ENCODE measurements at regions not wholly inside any gene's neighbourhood (a gene's known extent, or its start where the extent isn't known, plus 50 kb on each side); places are given as distances from the start of the nearest gene placed in this dataset.

DNA sequence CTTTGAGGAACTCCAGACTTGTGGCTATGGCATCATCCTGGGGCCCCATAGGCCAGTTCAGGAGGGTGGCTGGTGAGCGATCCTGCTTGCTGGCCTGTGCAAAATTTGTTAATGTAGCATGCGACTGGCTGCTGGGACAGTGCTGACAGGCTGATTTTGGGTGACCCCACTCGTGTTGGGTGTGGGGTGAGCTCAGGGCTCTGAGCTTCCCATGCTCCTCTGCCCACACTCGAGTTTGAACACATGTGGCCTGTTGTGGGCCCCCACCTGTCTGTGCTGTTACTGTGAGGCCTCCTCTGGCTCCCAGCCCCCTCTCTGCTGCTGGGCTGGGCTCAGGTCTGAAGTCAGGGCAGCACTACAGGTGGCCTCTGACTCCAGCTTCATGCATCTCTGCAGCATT, 64.4 kb upstream of the MYEOV start:
- 50 to 100% (median 53%) methylated on average over 1 to 4 of the region's 4 CpGs; no CpG with 5 or more reads in 5 of the 10 experiments for WGBS, 10 experiments
- in situ Hi-C loops (cut with MboI; ENCODE audit: low pct_unique_long_range_greater_than_20kb in 2 of 9, low sequenced_read_pairs in 9 of 9, unreplicated experiment in 9 of 9): no loop called here
- H3K4me3 ChIP-seq: no peak overlapping the region
- no peak for ATAC-seq (replicated peaks in 6 of 8)
- no peak overlapping the region for H3K27ac ChIP-seq
- peaks cover 6 to 13% of the 10 kb centered on the region in 2 donors for H3K4me1 ChIP-seq (replicated peaks in 1 of 2)

DNA sequence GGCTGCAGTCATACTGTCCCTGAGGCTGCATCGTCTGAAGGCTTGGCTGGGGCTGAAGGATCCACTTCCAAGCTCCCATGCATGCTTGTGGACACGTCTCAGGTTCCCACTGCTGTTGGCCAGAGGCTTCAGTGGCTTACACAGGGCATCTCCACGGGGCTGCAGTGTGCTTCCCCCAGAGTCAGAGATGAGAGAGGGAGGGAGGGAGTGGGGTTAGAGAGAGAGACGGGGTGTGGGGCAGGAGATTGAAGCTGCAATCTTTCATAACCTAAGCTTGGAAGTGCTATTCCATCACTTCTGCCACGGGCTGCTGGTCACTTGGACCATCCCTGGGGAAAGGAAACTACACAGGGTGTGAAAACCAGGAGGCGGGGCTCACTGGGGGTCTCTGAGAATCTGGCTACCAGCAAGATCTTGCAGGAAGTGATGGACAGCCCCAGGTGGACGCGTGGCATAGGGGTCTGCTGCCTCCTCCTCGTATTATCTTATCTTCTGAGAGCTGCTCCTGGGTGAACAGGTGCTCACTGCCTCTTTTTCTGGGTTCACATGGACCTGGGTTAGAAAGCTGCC, 63.0 kb upstream of the MYEOV start:
- Histone ChIP-seq H3K27ac (no peak overlapping the region), H3K4me3 (no peak overlapping the region), H3K4me1 (replicated peaks in 1 of 2) (peaks cover 6 to 13% of the 10 kb centered on the region in 2 donors)
- no peak for ATAC-seq (replicated peaks in 6 of 8)
- 8 to 80% (median 67%) methylated on average over 1 to 5 of the region's 9 CpGs; no CpG with 5 or more reads in 5 of the 10 experiments for WGBS, 10 experiments
- in situ Hi-C loops (cut with MboI; ENCODE audit: low pct_unique_long_range_greater_than_20kb in 2 of 9, low sequenced_read_pairs in 9 of 9, unreplicated experiment in 9 of 9): no loop called here

DNA sequence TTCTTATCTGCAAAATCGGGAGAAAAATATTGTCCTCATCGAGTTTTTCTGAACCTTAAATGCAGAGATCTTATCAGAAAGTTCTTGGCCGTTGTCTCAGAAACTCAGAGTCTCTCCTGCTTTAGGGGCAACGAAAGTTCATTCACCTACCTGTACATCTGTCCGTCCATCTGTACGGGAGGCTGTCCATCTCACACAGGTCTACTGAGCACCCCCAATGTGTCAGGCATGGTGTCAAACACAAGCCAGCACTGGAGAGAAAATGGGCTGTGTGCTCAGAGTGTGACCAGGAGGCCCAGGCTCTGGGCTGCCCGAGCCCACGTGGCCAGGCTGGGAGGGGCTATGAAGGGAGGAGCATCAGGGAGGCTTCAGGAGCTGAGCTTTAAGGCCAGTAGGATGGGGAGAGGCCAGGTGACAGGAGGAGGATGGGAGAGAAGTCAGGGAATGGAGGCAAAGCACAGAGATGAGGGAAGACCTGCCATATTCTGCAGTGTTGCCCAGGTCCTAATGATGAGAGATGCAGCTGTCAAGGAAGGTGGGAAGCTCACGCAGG, 62.4 kb upstream of the MYEOV start:
- H3K4me1 ChIP-seq (replicated peaks in 1 of 2): peaks cover 6 to 13% of the 10 kb centered on the region in 2 donors
- 49 to 100% (median 70%) methylated on average over 1 to 8 of the region's 9 CpGs; no CpG with 5 or more reads in 2 of the 10 experiments for WGBS, 10 experiments
- H3K4me3 ChIP-seq: no peak overlapping the region
- in situ Hi-C loops (cut with MboI; ENCODE audit: low pct_unique_long_range_greater_than_20kb in 2 of 9, low sequenced_read_pairs in 9 of 9, unreplicated experiment in 9 of 9): no loop called here
- peak in 2 of 8 experiments; percentile 39 to 52 for ATAC-seq (replicated peaks in 6 of 8)
- no peak overlapping the region for H3K27ac ChIP-seq

DNA sequence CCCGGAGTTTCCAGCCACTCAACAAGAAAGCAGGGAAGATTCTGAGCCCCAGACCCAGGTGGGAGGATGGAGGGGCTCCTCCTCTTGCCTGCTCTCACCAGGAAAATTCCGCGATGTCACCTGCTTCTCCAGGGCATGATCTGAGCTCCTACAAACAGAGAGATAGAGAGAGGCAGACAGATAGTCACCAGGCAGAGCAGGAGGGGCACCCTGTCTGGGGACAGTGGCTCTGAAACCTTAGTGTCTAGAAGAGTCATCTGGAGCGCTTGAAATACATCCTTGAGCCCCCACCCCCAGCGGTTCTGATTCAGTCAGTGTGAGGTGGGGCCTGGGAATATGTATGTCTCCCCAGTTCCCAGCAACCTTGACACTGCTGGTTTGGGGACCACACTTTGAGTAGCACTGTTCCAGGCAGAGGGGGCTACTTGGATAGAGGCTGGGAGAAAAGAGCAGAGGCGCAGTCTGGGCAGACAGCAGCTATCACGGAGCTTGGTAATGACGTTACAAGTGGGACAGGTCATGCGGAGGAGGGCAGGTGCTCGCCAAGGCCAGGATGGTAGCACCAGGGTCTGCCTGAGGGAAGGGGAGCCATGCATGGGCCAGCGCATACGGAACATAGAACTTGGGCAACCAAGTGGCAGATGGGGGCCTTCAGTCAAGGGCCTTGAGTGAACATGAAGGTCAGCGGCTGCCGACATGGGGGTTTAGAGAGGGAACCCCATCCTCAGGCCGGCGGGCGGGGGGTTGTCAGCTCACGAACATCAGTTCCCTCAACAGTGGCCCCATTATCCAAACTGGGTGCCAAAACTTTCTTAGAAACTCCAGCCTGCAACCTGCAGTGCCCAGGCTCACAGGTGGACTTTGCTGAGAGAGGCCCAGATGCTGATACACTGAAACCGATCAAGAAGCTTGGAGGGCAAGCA, 60.9 kb upstream of the MYEOV start:
- peaks cover 6 to 13% of the 10 kb centered on the region in 2 donors for H3K4me1 ChIP-seq (replicated peaks in 1 of 2)
- in situ Hi-C loops (cut with MboI; ENCODE audit: low pct_unique_long_range_greater_than_20kb in 2 of 9, low sequenced_read_pairs in 9 of 9, unreplicated experiment in 9 of 9): no loop called here
- H3K27ac ChIP-seq: no peak overlapping the region
- 40 to 100% (median 91%) methylated on average over 2 to 10 of the region's 19 CpGs; no CpG with 5 or more reads in 2 of the 10 experiments for WGBS, 10 experiments
- no peak for ATAC-seq (replicated peaks in 6 of 8)
- no peak overlapping the region for H3K4me3 ChIP-seq

DNA sequence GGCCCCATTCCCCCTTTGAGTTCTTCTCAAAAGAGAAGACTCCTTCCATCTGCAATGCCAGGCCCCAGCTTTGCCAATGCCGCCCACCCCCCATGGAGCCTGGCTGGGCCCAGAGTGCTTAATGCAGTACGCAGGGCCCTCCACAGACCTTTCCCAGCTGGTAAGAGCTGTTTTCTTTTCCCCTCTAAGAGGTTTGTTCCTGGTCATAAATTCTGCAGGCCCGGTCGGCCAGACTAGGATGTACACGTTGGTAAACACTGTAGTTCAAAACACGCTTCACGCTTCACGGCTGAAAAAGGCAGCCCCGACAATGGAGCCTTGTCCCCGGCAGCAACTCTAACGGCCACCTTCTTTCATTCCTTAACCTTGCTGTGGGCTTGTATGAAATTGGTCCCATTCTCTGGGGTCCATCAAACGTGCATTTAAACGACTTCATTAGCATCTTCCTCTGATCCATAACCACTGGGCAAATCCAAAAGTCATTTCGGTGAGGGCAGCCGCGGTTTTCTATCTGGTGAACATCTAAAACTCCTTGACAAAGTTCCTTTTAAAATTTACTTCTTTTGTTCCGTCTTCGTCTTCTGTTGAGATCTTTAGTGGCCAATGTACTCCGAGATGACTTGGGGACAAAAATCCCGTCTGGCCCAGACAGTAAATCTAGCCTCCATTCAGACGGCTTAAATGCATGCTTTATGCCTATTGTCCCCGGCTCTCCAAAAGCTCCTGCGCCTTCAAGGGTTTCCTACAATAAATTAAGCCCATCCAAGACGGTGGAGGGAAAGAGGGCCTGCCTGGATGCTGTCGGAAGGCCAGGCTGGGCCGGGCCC, 60.0 kb upstream of the MYEOV start:
- 0 to 81% (median 24%) methylated on average over 1 to 22 of the region's 26 CpGs; no CpG with 5 or more reads in 1 of the 10 experiments for WGBS, 10 experiments
- Histone ChIP-seq H3K4me1 (replicated peaks in 1 of 2) (peaks cover 6 to 13% of the 10 kb centered on the region in 2 donors), H3K27ac (no peak overlapping the region), H3K4me3 (no peak overlapping the region)
- peak in 1 of 8 experiments; percentile 21 for ATAC-seq (replicated peaks in 6 of 8)
- in situ Hi-C loops (cut with MboI; ENCODE audit: low pct_unique_long_range_greater_than_20kb in 2 of 9, low sequenced_read_pairs in 9 of 9, unreplicated experiment in 9 of 9): no loop called here

DNA sequence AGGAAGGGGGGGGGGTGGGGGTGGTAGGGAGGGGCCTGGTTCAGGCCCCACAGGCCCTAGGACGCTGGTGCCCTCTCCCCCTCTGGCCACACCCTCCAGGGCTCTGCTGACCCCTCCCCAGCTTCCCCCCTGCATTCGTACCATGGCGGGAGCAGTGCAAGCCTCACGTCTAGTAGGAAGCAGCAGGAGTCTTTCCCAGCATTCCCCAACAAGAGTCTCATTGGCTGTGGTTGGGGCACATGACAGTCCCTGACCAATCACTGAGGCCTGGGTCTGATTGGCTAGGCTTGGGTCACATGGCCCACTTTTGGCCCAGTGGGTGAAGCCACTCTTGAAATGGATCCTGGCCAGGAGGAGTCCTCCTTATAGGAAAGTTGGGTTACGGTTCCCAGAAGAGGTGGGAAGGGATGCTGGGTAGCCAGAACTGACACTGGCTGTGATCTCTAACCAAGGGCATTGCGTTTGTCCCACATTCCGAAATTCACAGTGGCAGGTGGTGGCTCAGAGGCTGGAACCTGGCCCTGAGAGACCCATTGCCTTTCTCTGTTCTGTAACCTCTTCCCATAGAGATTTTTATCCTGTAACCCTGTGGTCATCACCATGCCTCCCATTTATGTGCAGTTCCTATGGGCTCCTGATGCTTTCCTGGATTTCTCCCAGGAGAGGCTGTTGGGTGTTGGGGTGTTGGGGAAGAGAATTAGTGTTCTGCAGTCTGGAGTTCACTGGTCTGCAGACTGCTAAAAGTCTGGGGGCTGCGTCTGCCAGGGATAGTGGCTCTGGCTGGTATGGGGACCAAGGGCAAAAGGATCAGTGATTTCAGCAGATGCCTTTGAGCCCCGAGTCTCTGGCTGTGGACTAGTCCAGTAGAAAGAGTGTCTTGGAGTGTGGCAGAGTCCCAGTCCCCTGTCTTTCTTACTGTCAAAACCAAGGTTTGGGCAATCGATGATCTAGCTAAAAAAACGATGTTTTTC, 58.9 kb upstream of the MYEOV start:
- peak in 3 of 8 experiments; percentile 15 to 22 (median 19) for ATAC-seq (replicated peaks in 6 of 8)
- WGBS, 10 experiments: 40 to 100% (median 77%) methylated on average over 1 to 4 of the region's 11 CpGs; no CpG with 5 or more reads in 2 of the 10 experiments
- Histone ChIP-seq H3K4me1 (replicated peaks in 1 of 2) (peaks cover 6 to 13% of the 10 kb centered on the region in 2 donors), H3K27ac (no peak overlapping the region), H3K4me3 (no peak overlapping the region)
- in situ Hi-C loops (cut with MboI; ENCODE audit: low pct_unique_long_range_greater_than_20kb in 2 of 9, low sequenced_read_pairs in 9 of 9, unreplicated experiment in 9 of 9): no loop called here

DNA sequence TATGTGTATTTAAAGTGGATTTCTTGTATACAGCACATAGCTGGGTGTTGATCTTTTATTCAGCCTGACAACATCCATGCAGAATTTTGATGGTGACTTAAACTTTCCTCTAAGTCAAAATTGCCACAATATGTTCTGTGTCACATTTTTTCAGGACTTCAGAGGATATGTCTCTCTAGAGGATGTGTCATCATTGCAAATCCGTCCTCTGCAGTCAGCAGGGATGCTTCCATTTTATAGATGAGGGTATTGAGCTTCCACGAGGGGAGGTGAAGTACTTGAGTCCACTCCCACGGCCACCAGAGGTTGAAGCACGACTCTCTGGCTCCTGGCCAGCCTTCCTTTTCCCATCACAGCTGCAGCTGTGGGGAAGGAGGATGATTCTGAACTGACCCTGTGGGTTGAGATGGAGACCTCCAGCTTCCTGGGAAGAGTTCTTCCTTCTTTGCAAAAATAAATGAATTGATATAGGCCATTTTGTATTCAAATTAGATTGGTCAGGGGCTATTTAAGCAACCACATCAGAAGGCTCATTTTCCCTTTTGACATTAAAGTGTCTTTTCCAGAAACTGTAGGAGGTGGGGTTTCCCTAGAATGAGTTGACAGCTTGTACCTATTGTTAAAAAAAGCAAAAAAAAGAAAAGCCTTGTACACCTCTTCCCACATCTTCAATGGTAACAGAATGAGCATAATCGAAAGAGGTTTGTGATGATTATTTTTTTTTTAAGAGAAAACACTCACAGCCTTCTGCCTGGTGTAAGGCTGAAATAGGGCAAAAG, 55.2 kb upstream of the MYEOV start:
- ATAC-seq (replicated peaks in 6 of 8): no peak
- in situ Hi-C loops (cut with MboI; ENCODE audit: low pct_unique_long_range_greater_than_20kb in 2 of 9, low sequenced_read_pairs in 9 of 9, unreplicated experiment in 9 of 9): no loop called here
- 10 to 80% (median 60%) methylated on average over 1 to 3 of the region's 5 CpGs; no CpG with 5 or more reads in 3 of the 10 experiments for WGBS, 10 experiments
- no peak overlapping the region for H3K27ac ChIP-seq
- no peak overlapping the region for H3K4me3 ChIP-seq
- H3K4me1 ChIP-seq (replicated peaks in 1 of 2): peaks cover under 1 to 8% of the 10 kb centered on the region in 2 donors

DNA sequence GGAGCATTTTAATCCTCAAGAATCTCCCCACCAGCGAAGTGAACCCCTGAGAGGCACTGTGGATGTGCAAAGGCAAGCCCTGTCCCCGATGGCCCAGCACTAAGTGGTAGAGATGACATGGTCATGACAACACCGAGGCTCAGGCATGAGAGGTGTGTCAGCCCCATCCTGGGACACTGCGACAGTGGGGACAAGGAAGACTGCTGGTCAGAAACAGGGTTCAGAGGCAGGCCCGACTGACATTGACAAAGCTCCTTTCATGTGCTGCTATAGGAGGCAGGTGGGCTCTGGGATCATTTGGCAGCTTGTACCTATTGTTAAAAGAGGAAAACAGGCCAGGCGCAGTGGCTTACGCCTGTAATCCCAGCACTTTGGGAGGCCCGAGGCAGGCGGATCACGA, 54.3 kb upstream of the MYEOV start:
- no peak for ATAC-seq (replicated peaks in 6 of 8)
- Histone ChIP-seq H3K4me3 (no peak overlapping the region), H3K27ac (no peak overlapping the region), H3K4me1 (replicated peaks in 1 of 2) (peaks cover 0 to 3% of the 10 kb centered on the region in 2 donors)
- 0 to 100% (median 94%) methylated on average over 1 to 8 of the region's 10 CpGs; no CpG with 5 or more reads in 4 of the 10 experiments for WGBS, 10 experiments
- in situ Hi-C loops (cut with MboI; ENCODE audit: low pct_unique_long_range_greater_than_20kb in 2 of 9, low sequenced_read_pairs in 9 of 9, unreplicated experiment in 9 of 9): no loop called here

DNA sequence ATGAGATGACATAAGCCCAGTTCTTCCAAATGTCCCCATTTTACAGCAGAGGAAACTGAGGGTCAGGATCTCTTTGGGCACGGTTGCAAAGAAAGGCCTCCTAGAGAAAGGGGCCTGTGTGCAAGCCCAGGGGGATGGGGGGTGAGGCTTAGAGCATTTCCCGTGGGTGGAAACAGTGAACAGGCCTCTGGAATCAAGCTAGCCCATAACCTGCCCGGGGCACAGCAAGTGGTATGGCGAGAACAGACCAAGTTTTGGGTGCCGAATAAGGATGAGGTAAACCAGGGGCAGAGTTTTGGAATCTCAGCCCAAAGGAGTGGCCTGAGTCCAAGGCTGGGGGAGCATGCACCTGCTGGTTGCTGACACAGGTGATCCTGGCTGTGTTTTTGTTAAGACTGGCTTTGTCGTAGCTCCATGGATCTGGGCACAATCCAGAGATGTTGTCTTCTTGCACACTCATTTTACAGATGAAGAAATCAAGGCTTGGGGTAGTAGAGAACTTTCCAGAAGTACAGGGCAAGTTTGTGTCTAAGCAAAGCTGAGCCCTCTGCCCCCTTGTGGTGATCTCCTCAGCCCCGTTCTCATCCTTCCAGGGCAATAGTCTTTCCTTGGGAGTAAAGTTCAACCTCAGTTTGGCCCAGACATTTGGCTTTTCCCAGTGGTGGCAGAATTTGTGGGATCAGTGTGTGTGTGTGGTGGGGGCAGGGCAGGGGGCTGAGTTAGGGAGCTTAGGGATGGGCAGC, 53.5 kb upstream of the MYEOV start:
- no peak overlapping the region for H3K27ac ChIP-seq
- no peak overlapping the region for H3K4me3 ChIP-seq
- no peak for ATAC-seq (replicated peaks in 6 of 8)
- H3K4me1 ChIP-seq (replicated peaks in 1 of 2): peaks cover 0 to 3% of the 10 kb centered on the region in 2 donors
- WGBS, 10 experiments: 54 to 100% (median 94%) methylated on average over 1 to 6 of the region's 7 CpGs; no CpG with 5 or more reads in 2 of the 10 experiments
- in situ Hi-C loops (cut with MboI; ENCODE audit: low pct_unique_long_range_greater_than_20kb in 2 of 9, low sequenced_read_pairs in 9 of 9, unreplicated experiment in 9 of 9): no loop called here

DNA sequence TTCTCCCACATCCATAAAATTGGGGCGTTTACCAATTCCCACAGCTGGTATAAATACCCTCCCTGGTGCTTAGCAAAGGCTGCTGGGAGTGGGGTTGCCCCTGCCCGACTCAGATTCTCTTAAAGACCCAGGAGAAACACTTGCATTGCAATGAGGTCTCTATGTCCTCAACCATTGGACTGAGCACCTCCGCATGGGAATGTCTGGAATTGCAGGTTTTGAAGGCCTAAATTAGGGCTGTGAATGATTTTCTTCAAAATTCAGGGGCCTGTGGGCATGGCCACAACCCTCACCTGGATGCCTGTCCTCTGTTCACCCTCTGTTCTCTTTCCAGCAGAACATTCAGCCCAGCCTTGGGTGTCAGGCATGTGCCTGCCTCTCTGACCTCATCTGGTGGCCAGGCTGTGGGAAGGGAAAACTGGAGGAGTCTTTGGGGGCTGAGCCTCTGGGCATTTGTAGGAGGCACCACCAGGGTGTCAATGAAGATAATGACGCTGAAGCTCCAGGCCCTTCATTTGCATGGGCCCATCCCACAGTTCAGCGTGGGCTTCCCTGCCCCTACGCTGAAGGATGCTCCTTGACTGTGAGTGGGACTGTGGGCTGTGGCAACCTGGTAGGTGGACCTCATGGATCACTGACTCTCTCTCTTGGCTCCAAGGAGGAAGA, 52.7 kb upstream of the MYEOV start:
- in situ Hi-C loops (cut with MboI; ENCODE audit: low pct_unique_long_range_greater_than_20kb in 2 of 9, low sequenced_read_pairs in 9 of 9, unreplicated experiment in 9 of 9): no loop called here
- ATAC-seq (replicated peaks in 6 of 8): no peak
- WGBS, 10 experiments: 0 to 100% (median 87%) methylated on average over 1 to 3 of the region's 6 CpGs; no CpG with 5 or more reads in 6 of the 10 experiments
- H3K4me3 ChIP-seq: no peak overlapping the region
- H3K27ac ChIP-seq: no peak overlapping the region
- H3K4me1 ChIP-seq (replicated peaks in 1 of 2): peaks cover 0 to 3% of the 10 kb centered on the region in 2 donors

All from motor neuron (in vitro differentiated cells).